Astrocyte (in vitro differentiated cells and primary cell): ENCODE measurements at regions not wholly inside any gene's neighbourhood (a gene's known extent, or its start where the extent isn't known, plus 50 kb on each side); places are given as distances from the start of the nearest gene placed in this dataset.

Experiments used
- DNase-seq: peaks from one replicate; pipeline ENCODE4 v3.0.0-alpha.2; 2010; ENCODE audit warnings: low read depth
- FAIRE-seq: peaks from 2 replicates; lab custom pipeline; 2011; peaks lifted over from hg19 to GRCh38; lab: Jason Lieb, UNC
- H2AFZ ChIP-seq: 2 replicates; pipeline ENCODE4 v1.6.0; 2012; ENCODE audit warnings: low read depth, low read length, inconsistent platforms
- H3K27ac ChIP-seq: 2 replicates; pipeline ENCODE4 v1.5.1; 2011; ENCODE audit warnings: low read depth, low read length, inconsistent platforms
- H3K27me3 ChIP-seq: 2 replicates; pipeline ENCODE4 v1.6.0; 2011; ENCODE audit warnings: low read length, inconsistent platforms; ENCODE audit not compliant: insufficient read depth
- H3K36me3 ChIP-seq: 2 replicates; pipeline ENCODE4 v1.5.1; 2011; ENCODE audit warnings: low read length, inconsistent platforms; ENCODE audit not compliant: insufficient read depth
- H3K4me1 ChIP-seq: 2 replicates; pipeline ENCODE4 v1.5.1; 2011; ENCODE audit warnings: low read length, inconsistent platforms; ENCODE audit not compliant: insufficient read depth
- H3K4me2 ChIP-seq: 2 replicates; pipeline ENCODE4 v1.6.0; 2012; ENCODE audit warnings: low read length, inconsistent platforms
- H3K4me3 ChIP-seq: 2 replicates; pipeline ENCODE4 v1.5.1; 2011; ENCODE audit warnings: low read depth, mild to moderate bottlenecking, low read length, inconsistent platforms; ENCODE audit not compliant: insufficient read depth
- H3K79me2 ChIP-seq: 2 replicates; pipeline ENCODE4 v1.6.0; 2012; ENCODE audit warnings: mild to moderate bottlenecking, low read length, inconsistent platforms; ENCODE audit not compliant: insufficient read depth
- H3K9ac ChIP-seq: 2 replicates; pipeline ENCODE4 v1.6.0; 2012; ENCODE audit warnings: mild to moderate bottlenecking, low read length, inconsistent platforms
- H3K9me3 ChIP-seq: 2 replicates; pipeline ENCODE4 v1.5.1; 2012; ENCODE audit warnings: low read depth, mild to moderate bottlenecking, low read length, inconsistent platforms; ENCODE audit not compliant: insufficient read depth
- H4K20me1 ChIP-seq: 2 replicates; pipeline ENCODE4 v1.6.0; 2012; ENCODE audit warnings: low read length, inconsistent platforms; ENCODE audit not compliant: insufficient read depth
- H3K27ac Mint-ChIP-seq: one replicate; pipeline ENCODE4 v1.8.0; 2021; ENCODE audit warnings: mild to moderate bottlenecking, mixed read lengths; ENCODE audit not compliant: unreplicated experiment
- H3K27me3 Mint-ChIP-seq: one replicate; pipeline ENCODE4 v1.8.0; 2021; ENCODE audit warnings: low read depth, mixed read lengths; ENCODE audit not compliant: unreplicated experiment
- H3K36me3 Mint-ChIP-seq: one replicate; pipeline ENCODE4 v1.8.0; 2021; ENCODE audit warnings: low read depth, mixed read lengths; ENCODE audit not compliant: unreplicated experiment
- H3K4me1 Mint-ChIP-seq: one replicate; pipeline ENCODE4 v1.8.0; 2021; ENCODE audit warnings: low read depth, mixed read lengths; ENCODE audit not compliant: unreplicated experiment
- H3K4me3 Mint-ChIP-seq: one replicate; pipeline ENCODE4 v1.8.0; 2021; ENCODE audit warnings: mild to moderate bottlenecking, moderate library complexity, mixed read lengths; ENCODE audit not compliant: unreplicated experiment
- H3K9me3 Mint-ChIP-seq: one replicate; pipeline ENCODE4 v1.8.0; 2021; ENCODE audit warnings: mild to moderate bottlenecking, mixed read lengths; ENCODE audit not compliant: unreplicated experiment
- EZH2 ChIP-seq: IDR thresholded peaks from 2 replicates; pipeline ENCODE4 v1.6.1; 2012; ENCODE audit warnings: mild to moderate bottlenecking, low read length, inconsistent platforms; ENCODE audit not compliant: insufficient read depth
- TF ChIP-seq, protein P1 (sequence below): IDR thresholded peaks from 2 replicates; pipeline ENCODE4 v1.5.1; 2011; ENCODE audit warnings: low read depth, mild to moderate bottlenecking, inconsistent platforms, low read length, moderate library complexity; ENCODE audit not compliant: insufficient read depth

- DNase-seq, result no peak
- Histone ChIP-seq H3K36me3 (no peaks in the 10 kb centered on the region), H3K4me2 (no peak overlapping the region), H3K27me3 (no peaks in the 10 kb centered on the region), H3K79me2 (no peaks in the 10 kb centered on the region), H3K4me3 (no peak overlapping the region), H3K4me1 (no peaks in the 10 kb centered on the region), H4K20me1 (no peaks in the 10 kb centered on the region), H3K9me3 (no peaks in the 10 kb centered on the region), H3K9ac (no peak overlapping the region), H2AFZ (no peak overlapping the region), H3K27ac (no peak overlapping the region)
- no peak for FAIRE-seq
- Mint-ChIP-seq H3K27me3 (no peaks in the 10 kb centered on the region), H3K27ac (no peak overlapping the region), H3K4me3 (no peak overlapping the region), H3K9me3 (peaks cover 11% of the 10 kb centered on the region), H3K4me1 (peaks cover 5% of the 10 kb centered on the region), H3K36me3 (no peaks in the 10 kb centered on the region)
- TF ChIP-seq, protein P1, sequence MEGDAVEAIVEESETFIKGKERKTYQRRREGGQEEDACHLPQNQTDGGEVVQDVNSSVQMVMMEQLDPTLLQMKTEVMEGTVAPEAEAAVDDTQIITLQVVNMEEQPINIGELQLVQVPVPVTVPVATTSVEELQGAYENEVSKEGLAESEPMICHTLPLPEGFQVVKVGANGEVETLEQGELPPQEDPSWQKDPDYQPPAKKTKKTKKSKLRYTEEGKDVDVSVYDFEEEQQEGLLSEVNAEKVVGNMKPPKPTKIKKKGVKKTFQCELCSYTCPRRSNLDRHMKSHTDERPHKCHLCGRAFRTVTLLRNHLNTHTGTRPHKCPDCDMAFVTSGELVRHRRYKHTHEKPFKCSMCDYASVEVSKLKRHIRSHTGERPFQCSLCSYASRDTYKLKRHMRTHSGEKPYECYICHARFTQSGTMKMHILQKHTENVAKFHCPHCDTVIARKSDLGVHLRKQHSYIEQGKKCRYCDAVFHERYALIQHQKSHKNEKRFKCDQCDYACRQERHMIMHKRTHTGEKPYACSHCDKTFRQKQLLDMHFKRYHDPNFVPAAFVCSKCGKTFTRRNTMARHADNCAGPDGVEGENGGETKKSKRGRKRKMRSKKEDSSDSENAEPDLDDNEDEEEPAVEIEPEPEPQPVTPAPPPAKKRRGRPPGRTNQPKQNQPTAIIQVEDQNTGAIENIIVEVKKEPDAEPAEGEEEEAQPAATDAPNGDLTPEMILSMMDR, result no peak
- TF ChIP-seq EZH2, result no peak
These were observed 93.3 kb downstream of the OLFM4 start for GRCh38 chr13:53121919-53122318.

- DNase-seq, result no peak
These were observed 94.9 kb downstream of the OLFM4 start for GRCh38 chr13:53123536-53123935.

GRCh38 chr13:53124623-53125022 is 96.0 kb downstream of the OLFM4 start:
- FAIRE-seq (no peak), DNase-seq (no peak)
- H3K4me1 Mint-ChIP-seq, result peaks cover 5% of the 10 kb centered on the region
- Histone ChIP-seq H3K36me3 (no peaks in the 10 kb centered on the region), H3K4me2 (no peak overlapping the region), H3K4me1 (no peaks in the 10 kb centered on the region), H3K9ac (no peak overlapping the region), H3K27ac (no peak overlapping the region), H2AFZ (no peak overlapping the region), H4K20me1 (no peaks in the 10 kb centered on the region), H3K4me3 (no peak overlapping the region), H3K27me3 (no peaks in the 10 kb centered on the region), H3K79me2 (no peaks in the 10 kb centered on the region), H3K9me3 (no peaks in the 10 kb centered on the region)
- no peak for TF ChIP-seq EZH2
- H3K36me3 Mint-ChIP-seq, result no peaks in the 10 kb centered on the region
- H3K27ac Mint-ChIP-seq, result no peak overlapping the region
- H3K9me3 Mint-ChIP-seq, result peaks cover 2% of the 10 kb centered on the region
- H3K27me3 Mint-ChIP-seq, result peaks cover 4% of the 10 kb centered on the region
- H3K4me3 Mint-ChIP-seq, result no peak overlapping the region

More at GRCh38 chr13:53123536-53123935, 94.9 kb downstream of the OLFM4 start:
- no peaks in the 10 kb centered on the region for H3K79me2 ChIP-seq
- Mint-ChIP-seq H3K4me3 (no peak overlapping the region), H3K4me1 (peaks cover 5% of the 10 kb centered on the region), H3K36me3 (no peaks in the 10 kb centered on the region), H3K27ac (no peak overlapping the region), H3K9me3 (peaks cover 4% of the 10 kb centered on the region), H3K27me3 (peaks cover 4% of the 10 kb centered on the region)
- no peak overlapping the region for H3K27ac ChIP-seq
- H4K20me1 ChIP-seq, result no peaks in the 10 kb centered on the region
- H3K9me3 ChIP-seq, result no peaks in the 10 kb centered on the region
- no peak overlapping the region for H3K4me2 ChIP-seq
- H3K4me1 ChIP-seq, result no peaks in the 10 kb centered on the region
- no peak overlapping the region for H3K4me3 ChIP-seq
- H3K9ac ChIP-seq, result no peak overlapping the region
- FAIRE-seq, result no peak
- H2AFZ ChIP-seq, result no peak overlapping the region
- H3K36me3 ChIP-seq, result no peaks in the 10 kb centered on the region
- TF ChIP-seq, protein P1, result no peak
- TF ChIP-seq EZH2, result no peak
- no peaks in the 10 kb centered on the region for H3K27me3 ChIP-seq
